DOHH2 (cell line): ENCODE measurements at regions not wholly inside any gene's neighbourhood (a gene's known extent, or its start where the extent isn't known, plus 50 kb on each side); places are given as distances from the start of the nearest gene placed in this dataset.

Experiments used
- EZH2phosphoT487 ChIP-seq: fragments of 200-600 bp; sonication (generic); IDR thresholded peaks from 2 replicates; pipeline ENCODE4 v1.6.1; 2017; ENCODE audit warnings: borderline replicate concordance, mild to moderate bottlenecking, antibody characterized with exemption, low read length, moderate library complexity, mixed read lengths
- TF ChIP-seq, protein P1 (sequence below): fragments of 200-600 bp; sonication (generic); IDR thresholded peaks from one replicate; pipeline ENCODE4 v1.5.1; 2014; ENCODE audit warnings: antibody characterized with exemption, mild to moderate bottlenecking, low read depth, low read length; ENCODE audit not compliant: poor library complexity, severe bottlenecking

GRCh38 chr14:61203081-61203753 is 77.9 kb downstream of the TMEM30B start:
- TF ChIP-seq, protein P1, sequence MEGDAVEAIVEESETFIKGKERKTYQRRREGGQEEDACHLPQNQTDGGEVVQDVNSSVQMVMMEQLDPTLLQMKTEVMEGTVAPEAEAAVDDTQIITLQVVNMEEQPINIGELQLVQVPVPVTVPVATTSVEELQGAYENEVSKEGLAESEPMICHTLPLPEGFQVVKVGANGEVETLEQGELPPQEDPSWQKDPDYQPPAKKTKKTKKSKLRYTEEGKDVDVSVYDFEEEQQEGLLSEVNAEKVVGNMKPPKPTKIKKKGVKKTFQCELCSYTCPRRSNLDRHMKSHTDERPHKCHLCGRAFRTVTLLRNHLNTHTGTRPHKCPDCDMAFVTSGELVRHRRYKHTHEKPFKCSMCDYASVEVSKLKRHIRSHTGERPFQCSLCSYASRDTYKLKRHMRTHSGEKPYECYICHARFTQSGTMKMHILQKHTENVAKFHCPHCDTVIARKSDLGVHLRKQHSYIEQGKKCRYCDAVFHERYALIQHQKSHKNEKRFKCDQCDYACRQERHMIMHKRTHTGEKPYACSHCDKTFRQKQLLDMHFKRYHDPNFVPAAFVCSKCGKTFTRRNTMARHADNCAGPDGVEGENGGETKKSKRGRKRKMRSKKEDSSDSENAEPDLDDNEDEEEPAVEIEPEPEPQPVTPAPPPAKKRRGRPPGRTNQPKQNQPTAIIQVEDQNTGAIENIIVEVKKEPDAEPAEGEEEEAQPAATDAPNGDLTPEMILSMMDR, result no peak
- TF ChIP-seq EZH2phosphoT487, result no peak
